GM21737 (cell line): ENCODE measurements at regions not wholly inside any gene's neighbourhood (a gene's known extent, or its start where the extent isn't known, plus 50 kb on each side); places are given as distances from the start of the nearest gene placed in this dataset.
"Not testable (repeated sequence)": the region's sequence is repeated elsewhere in the genome, so short reads cannot be mapped to it uniquely, and the experiment has no call there.

Experiments
- ATAC-seq: cut with Tn5 transposase; IDR thresholded peaks from one replicate; pipeline ENCODE4 v1.9.1; 2021; ENCODE audit warnings: mild to moderate bottlenecking, moderate library complexity; ENCODE audit not compliant: unreplicated experiment

- ATAC-seq: no peak
Measured at GRCh38 chr2:126038861-126039260, 617.1 kb upstream of the GYPC start.

GRCh38 chr2:126041391-126042047 is 614.4 kb upstream of the GYPC start:
- no peak for ATAC-seq

GRCh38 chr2:126042089-126042488 is 613.9 kb upstream of the GYPC start:
- no peak for ATAC-seq

GRCh38 chr2:126048719-126049118 is 607.2 kb upstream of the GYPC start:
- no peak for ATAC-seq

GRCh38 chr2:126049461-126049860 is 606.5 kb upstream of the GYPC start:
- no peak for ATAC-seq

- no peak for ATAC-seq
Measured at GRCh38 chr2:126050991-126051736, 604.8 kb upstream of the GYPC start.

GRCh38 chr2:126051737-126052240 is 604.2 kb upstream of the GYPC start:
- ATAC-seq: not testable (repeated sequence)

GRCh38 chr2:126059379-126059778 is 596.6 kb upstream of the GYPC start:
- ATAC-seq: no peak

- ATAC-seq: no peak
Measured at GRCh38 chr2:126085011-126085795, 570.8 kb upstream of the GYPC start.

GRCh38 chr2:126100962-126101361 is 555.0 kb upstream of the GYPC start:
- no peak for ATAC-seq

GRCh38 chr2:126106006-126106405 is 550.0 kb upstream of the GYPC start:
- ATAC-seq: no peak

GRCh38 chr2:126107883-126108282 is 548.1 kb upstream of the GYPC start:
- no peak for ATAC-seq

GRCh38 chr2:126115975-126116374 is 540.0 kb upstream of the GYPC start:
- no peak for ATAC-seq

GRCh38 chr2:126117886-126118285 is 538.1 kb upstream of the GYPC start:
- ATAC-seq: no peak

GRCh38 chr2:126145752-126146151 is 510.2 kb upstream of the GYPC start:
- ATAC-seq: no peak

- ATAC-seq: no peak
Measured at GRCh38 chr2:126154256-126154785, 501.6 kb upstream of the GYPC start.

- ATAC-seq: not testable (repeated sequence)
Measured at GRCh38 chr2:126160950-126161349, 495.0 kb upstream of the GYPC start.

- no peak for ATAC-seq
Measured at GRCh38 chr2:126172631-126173184, 483.2 kb upstream of the GYPC start.

- no peak for ATAC-seq
Measured at GRCh38 chr2:126175222-126175621, 480.7 kb upstream of the GYPC start.

GRCh38 chr2:126177479-126177878 is 478.5 kb upstream of the GYPC start:
- ATAC-seq: no peak

GRCh38 chr2:126187668-126188067 is 468.3 kb upstream of the GYPC start:
- no peak for ATAC-seq
